ENCODE measurements at regions not wholly inside any gene's neighbourhood (a gene's known extent, or its start where the extent isn't known, plus 50 kb on each side); places are given as distances from the start of the nearest gene placed in this dataset.

DNA sequence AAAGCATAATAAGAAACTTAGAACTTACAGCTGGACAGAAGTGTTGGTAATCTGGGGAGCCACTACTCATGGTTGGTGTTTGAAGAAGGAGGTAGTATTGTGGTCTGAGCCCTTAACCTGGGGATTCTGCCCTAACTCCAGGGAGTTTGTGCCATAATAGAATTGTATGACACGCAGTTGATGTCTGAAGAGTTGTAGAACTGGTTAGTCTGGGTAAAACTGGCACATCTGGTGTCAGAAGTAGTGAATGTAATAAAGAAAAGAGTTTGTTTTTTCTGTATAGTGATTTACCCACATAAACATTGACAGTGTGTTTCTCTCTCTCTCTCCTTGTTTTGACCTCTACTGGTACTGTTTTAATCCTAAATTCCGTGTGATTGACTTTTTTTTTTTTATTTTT, 448.1 kb upstream of the SEMA3D start:
- DNase-seq (no peak), ATAC-seq (no peak)
- H3K36me3 ChIP-seq = no peaks in the 10 kb centered on the region
- no peak for TF ChIP-seq POLR2A (IDR thresholded peaks at IDR 0.05)
- TF ChIP-seq, protein P1, sequence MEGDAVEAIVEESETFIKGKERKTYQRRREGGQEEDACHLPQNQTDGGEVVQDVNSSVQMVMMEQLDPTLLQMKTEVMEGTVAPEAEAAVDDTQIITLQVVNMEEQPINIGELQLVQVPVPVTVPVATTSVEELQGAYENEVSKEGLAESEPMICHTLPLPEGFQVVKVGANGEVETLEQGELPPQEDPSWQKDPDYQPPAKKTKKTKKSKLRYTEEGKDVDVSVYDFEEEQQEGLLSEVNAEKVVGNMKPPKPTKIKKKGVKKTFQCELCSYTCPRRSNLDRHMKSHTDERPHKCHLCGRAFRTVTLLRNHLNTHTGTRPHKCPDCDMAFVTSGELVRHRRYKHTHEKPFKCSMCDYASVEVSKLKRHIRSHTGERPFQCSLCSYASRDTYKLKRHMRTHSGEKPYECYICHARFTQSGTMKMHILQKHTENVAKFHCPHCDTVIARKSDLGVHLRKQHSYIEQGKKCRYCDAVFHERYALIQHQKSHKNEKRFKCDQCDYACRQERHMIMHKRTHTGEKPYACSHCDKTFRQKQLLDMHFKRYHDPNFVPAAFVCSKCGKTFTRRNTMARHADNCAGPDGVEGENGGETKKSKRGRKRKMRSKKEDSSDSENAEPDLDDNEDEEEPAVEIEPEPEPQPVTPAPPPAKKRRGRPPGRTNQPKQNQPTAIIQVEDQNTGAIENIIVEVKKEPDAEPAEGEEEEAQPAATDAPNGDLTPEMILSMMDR (IDR thresholded peaks at IDR 0.05 in 4 of 5, conservative IDR thresholded peaks at IDR 0.05 in 1 of 5) = no peak
- H3K27ac ChIP-seq = no peak overlapping the region
- H3K4me3 ChIP-seq = no peak overlapping the region
- intact Hi-C loops (cut with DNase I; ENCODE audit: low total_unique reads) = no loop called here
- no peaks in the 10 kb centered on the region for H3K27me3 ChIP-seq
- in situ Hi-C loops (cut with MboI; ENCODE audit: low sequenced_read_pairs in 4 of 4) = no loop called here
- H3K9me3 ChIP-seq = no peaks in the 10 kb centered on the region
- no peaks in the 10 kb centered on the region for H3K4me1 ChIP-seq

DNA sequence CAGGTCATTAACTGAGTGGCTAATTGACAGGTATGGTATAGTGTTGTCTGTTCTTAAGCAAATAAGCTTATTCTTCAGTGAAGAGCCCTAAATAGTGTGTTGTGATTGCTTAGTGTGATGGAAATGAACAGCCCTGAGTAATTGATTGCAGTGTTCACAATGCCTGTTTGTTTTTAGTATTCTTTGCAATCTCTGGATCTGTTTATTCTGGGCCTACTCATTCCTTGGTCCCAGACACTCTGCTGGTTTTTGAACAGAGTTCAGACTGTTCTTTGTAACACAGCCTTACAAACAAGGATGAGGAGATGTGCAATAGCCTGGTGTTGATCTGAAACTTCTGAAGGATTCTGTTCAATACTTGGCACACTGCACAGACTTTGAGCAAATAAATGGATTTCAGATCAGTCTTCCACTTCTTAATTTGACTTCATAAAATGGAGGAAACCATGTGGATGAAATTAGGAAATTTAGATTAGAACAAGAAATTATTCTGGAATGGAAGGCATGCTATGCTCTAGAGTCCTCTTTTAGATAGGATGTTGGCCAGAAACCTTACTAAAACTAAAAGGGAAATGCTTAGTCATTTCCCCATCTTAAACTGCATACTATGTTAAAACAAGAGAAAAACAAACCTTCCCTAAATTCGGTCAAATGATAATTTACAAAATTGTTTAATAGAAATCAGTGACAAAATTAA, 444.2 kb upstream of the SEMA3D start:
- H3K9me3 ChIP-seq = no peaks in the 10 kb centered on the region
- in situ Hi-C loops (cut with MboI; ENCODE audit: low sequenced_read_pairs in 4 of 4) (no loop called here), intact Hi-C loops (cut with DNase I; ENCODE audit: low total_unique reads) (no loop called here)
- DNase-seq (no peak), ATAC-seq (no peak)
- H3K27ac ChIP-seq = no peak overlapping the region
- H3K4me1 ChIP-seq = no peaks in the 10 kb centered on the region
- H3K27me3 ChIP-seq = no peaks in the 10 kb centered on the region
- TF ChIP-seq POLR2A (IDR thresholded peaks at IDR 0.05) = no peak
- TF ChIP-seq, protein P1 (IDR thresholded peaks at IDR 0.05 in 4 of 5, conservative IDR thresholded peaks at IDR 0.05 in 1 of 5) = no peak
- H3K36me3 ChIP-seq = no peaks in the 10 kb centered on the region
- H3K4me3 ChIP-seq = no peak overlapping the region

DNA sequence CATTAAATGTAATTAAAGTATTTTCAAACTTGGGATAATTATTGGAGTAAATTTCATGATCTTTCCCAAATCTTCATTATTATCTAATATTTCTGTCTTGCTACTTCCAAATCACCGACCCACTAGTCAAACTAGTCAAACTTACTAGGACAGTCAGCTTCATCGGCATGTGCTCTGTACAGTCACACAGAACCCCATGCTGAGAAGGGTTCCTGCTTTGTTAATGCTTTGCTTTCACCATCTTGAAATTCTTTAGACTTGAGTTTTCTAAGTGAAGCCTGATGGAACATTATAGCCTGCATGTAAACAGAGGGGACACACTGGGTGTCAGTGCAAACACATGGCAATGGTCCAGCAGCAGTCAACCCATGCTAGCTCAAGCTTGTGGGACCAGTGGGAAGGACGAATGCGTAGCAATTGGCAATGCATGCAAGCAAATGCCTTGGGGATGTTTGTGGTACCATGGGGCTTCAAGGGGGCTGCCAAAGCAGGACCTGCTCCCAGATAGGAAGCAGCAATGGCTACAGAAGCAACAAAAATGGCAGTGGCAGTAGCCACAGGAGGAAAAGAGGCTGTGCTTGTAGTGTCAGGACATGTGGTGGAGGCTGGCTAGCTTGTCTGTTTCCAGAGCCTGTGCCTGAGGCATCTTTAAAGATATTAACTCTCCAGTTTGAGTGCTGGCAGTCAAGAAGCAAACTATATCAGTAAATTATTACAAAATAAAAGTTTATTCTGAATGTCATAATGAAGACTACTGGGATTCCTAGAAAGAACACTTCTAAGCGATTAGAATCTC, 441.1 kb upstream of the SEMA3D start:
- intact Hi-C loops (cut with DNase I; ENCODE audit: low total_unique reads) (no loop called here), in situ Hi-C loops (cut with MboI; ENCODE audit: low sequenced_read_pairs in 4 of 4) (no loop called here)
- H3K27me3 ChIP-seq = no peaks in the 10 kb centered on the region
- TF ChIP-seq, protein P1 (IDR thresholded peaks at IDR 0.05 in 4 of 5, conservative IDR thresholded peaks at IDR 0.05 in 1 of 5) = no peak
- no peak for TF ChIP-seq POLR2A (IDR thresholded peaks at IDR 0.05)
- H3K9me3 ChIP-seq = no peaks in the 10 kb centered on the region
- H3K36me3 ChIP-seq = no peaks in the 10 kb centered on the region
- H3K27ac ChIP-seq = no peak overlapping the region
- no peak overlapping the region for H3K4me3 ChIP-seq
- ATAC-seq = no peak
- H3K4me1 ChIP-seq = no peaks in the 10 kb centered on the region
- DNase-seq = no peak

DNA sequence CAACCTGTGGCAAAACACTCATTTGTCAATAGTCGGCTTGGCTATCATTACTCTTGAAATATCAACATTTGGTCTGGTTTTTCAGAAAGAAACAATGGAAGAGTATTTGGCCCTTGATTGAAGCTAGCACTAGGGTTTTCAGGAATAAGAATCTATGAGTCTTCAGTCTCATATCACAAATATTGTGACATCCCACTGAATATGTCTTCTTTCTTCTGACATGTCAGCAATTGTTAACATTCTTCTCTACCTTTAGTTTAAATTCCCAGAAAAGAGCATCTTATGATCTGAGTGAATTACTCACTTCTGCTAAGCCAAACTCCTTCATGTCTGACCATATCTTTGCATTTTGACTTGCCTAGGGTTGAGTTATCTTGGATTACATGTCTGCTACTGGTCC, 435.2 kb upstream of the SEMA3D start:
- intact Hi-C loops (cut with DNase I; ENCODE audit: low total_unique reads) (no loop called here), in situ Hi-C loops (cut with MboI; ENCODE audit: low sequenced_read_pairs in 4 of 4) (no loop called here)
- H3K36me3 ChIP-seq = no peaks in the 10 kb centered on the region
- H3K9me3 ChIP-seq = no peaks in the 10 kb centered on the region
- H3K4me1 ChIP-seq = no peaks in the 10 kb centered on the region
- H3K4me3 ChIP-seq = no peak overlapping the region
- TF ChIP-seq POLR2A (IDR thresholded peaks at IDR 0.05) = no peak
- TF ChIP-seq, protein P1 (IDR thresholded peaks at IDR 0.05 in 4 of 5, conservative IDR thresholded peaks at IDR 0.05 in 1 of 5) = no peak
- no peak for ATAC-seq
- no peak overlapping the region for H3K27ac ChIP-seq
- no peak for DNase-seq
- H3K27me3 ChIP-seq = no peaks in the 10 kb centered on the region
